H1 (cell line): ENCODE measurements at regions not wholly inside any gene's neighbourhood (a gene's known extent, or its start where the extent isn't known, plus 50 kb on each side); places are given as distances from the start of the nearest gene placed in this dataset.
"Not testable (repeated sequence)": the region's sequence is repeated elsewhere in the genome, so short reads cannot be mapped to it uniquely, and the experiment has no call there.

ENCODE experiments used
- CTCF ChIA-PET: fragments of 300-600 bp; sonication (Branson Sonifier 250); formaldehyde crosslinking; loops from one replicate; lab custom pipeline; 2021; ENCODE audit not compliant: partially characterized antibody; lab: Charles Lee
- POLR2A ChIA-PET: fragments of 300-600 bp; sonication (Branson Sonifier 250); formaldehyde crosslinking; loops from one replicate; lab custom pipeline; 2021; ENCODE audit warnings: inconsistent platforms; ENCODE audit not compliant: partially characterized antibody; lab: Charles Lee
- DNase-seq, 2 experiments: peaks; one replicate each; pipeline versions ENCODE4 v3.0.0 to v3.0.0-alpha.2; 2010 to 2022; ENCODE audit warnings: low spot score in 2 of 2, low read depth in 1 of 2, mixed read lengths in 1 of 2
- FAIRE-seq: peaks from 2 replicates; lab custom pipeline; 2011; peaks lifted over from hg19 to GRCh38; lab: Jason Lieb, UNC
- H2AFZ ChIP-seq: 2 replicates; pipeline ENCODE4 v1.8.1; 2012; ENCODE audit warnings: low read length, inconsistent platforms
- H2AK5ac ChIP-seq: 2 replicates; pipeline ENCODE4 v1.6.1; 2013; ENCODE audit warnings: low read depth, low read length
- H2BK120ac ChIP-seq: replicated peaks from 2 replicates; pipeline ENCODE3; 2013; ENCODE audit warnings: low read depth, low read length, inconsistent platforms
- H2BK12ac ChIP-seq: 2 replicates; pipeline ENCODE4 v1.6.1; 2013; ENCODE audit warnings: low read depth, low read length
- H2BK15ac ChIP-seq: 2 replicates; pipeline ENCODE4 v1.6.1; 2013; ENCODE audit warnings: low read length
- H2BK20ac ChIP-seq: 2 replicates; pipeline ENCODE4 v1.6.1; 2013; ENCODE audit warnings: low read length
- H2BK5ac ChIP-seq: 2 replicates; pipeline ENCODE4 v1.6.1; 2013; ENCODE audit warnings: low read depth, low read length
- H3K14ac ChIP-seq: 2 replicates; pipeline ENCODE4 v1.6.1; 2013; ENCODE audit warnings: inconsistent platforms; ENCODE audit not compliant: insufficient read length
- H3K18ac ChIP-seq: 2 replicates; pipeline ENCODE4 v1.6.1; 2013; ENCODE audit warnings: low read length; ENCODE audit errors: extremely low read depth
- H3K23ac ChIP-seq: 2 replicates; pipeline ENCODE4 v1.6.1; 2013; ENCODE audit warnings: inconsistent platforms; ENCODE audit not compliant: insufficient read length
- H3K23me2 ChIP-seq: 2 replicates; pipeline ENCODE4 v1.6.1; 2013; ENCODE audit warnings: low read depth, low read length
- H3K27ac ChIP-seq: 2 replicates; pipeline ENCODE4 v1.6.1; 2011; ENCODE audit warnings: low read depth, low read length, inconsistent platforms
- H3K27me3 ChIP-seq, 4 experiments: replicated peaks in 1 of 4; 1 replicate in 1 of 4; 2 replicates in 3 of 4; pipeline versions ENCODE4 v1.6.1 to v1.8.1; 2011 to 2013; ENCODE audit warnings: low read length in 3 of 4, mild to moderate bottlenecking in 3 of 4, inconsistent platforms in 2 of 4, mixed read lengths in 2 of 4, moderate library complexity in 1 of 4; ENCODE audit not compliant: control insufficient read depth in 3 of 4, insufficient read depth in 3 of 4; ENCODE audit errors: extremely low read depth in 1 of 4
- H3K36me3 ChIP-seq, 4 experiments: 2 replicates each; pipeline versions ENCODE4 v1.6.1 to v1.8.1; 2011 to 2013; ENCODE audit warnings: mild to moderate bottlenecking in 4 of 4, low read length in 3 of 4, moderate library complexity in 2 of 4, control low read depth in 1 of 4, inconsistent platforms in 1 of 4; ENCODE audit not compliant: insufficient read depth in 4 of 4, control insufficient read depth in 2 of 4
- H3K4ac ChIP-seq: replicated peaks from 2 replicates; pipeline ENCODE3; 2013; ENCODE audit warnings: low read length, low read depth, mixed read lengths, inconsistent platforms; ENCODE audit not compliant: insufficient read length
- H3K4me1 ChIP-seq, 4 experiments: replicated peaks in 1 of 4; 1 replicate in 1 of 4; 2 replicates in 3 of 4; pipeline versions ENCODE4 v1.6.1 to v1.8.1; 2011 to 2013; ENCODE audit warnings: low read length in 3 of 4, inconsistent platforms in 2 of 4, mixed read lengths in 1 of 4; ENCODE audit not compliant: insufficient read depth in 4 of 4, control insufficient read depth in 3 of 4
- H3K4me2 ChIP-seq, 2 experiments: 2 replicates each; pipeline versions ENCODE4 v1.6.1 to v1.8.1; 2011 to 2013; ENCODE audit warnings: low read depth in 2 of 2, low read length in 2 of 2, control low read depth in 1 of 2, inconsistent platforms in 1 of 2, mild to moderate bottlenecking in 1 of 2; ENCODE audit not compliant: insufficient read depth in 1 of 2
- H3K4me3 ChIP-seq, 4 experiments: fragments of 200-600, 300-600 bp in 1 of 4; sonication (generic), shearing (Covaris generic), sonication (Bioruptor Twin) in 1 of 4; 2 replicates each; pipeline versions ENCODE4 v1.5.1 to v1.8.1; 2011 to 2016; ENCODE audit warnings: low read length in 4 of 4, low read depth in 3 of 4, control low read depth in 2 of 4, inconsistent platforms in 2 of 4, mild to moderate bottlenecking in 2 of 4, mixed read lengths in 1 of 4, moderate library complexity in 1 of 4; ENCODE audit not compliant: insufficient read depth in 2 of 4; ENCODE audit errors: extremely low read depth in 1 of 4
- H3K56ac ChIP-seq: replicated peaks from 2 replicates; pipeline ENCODE3; 2013; ENCODE audit warnings: low read depth, mild to moderate bottlenecking, mixed read lengths, low read length, inconsistent platforms; ENCODE audit not compliant: insufficient read length
- H3K79me1 ChIP-seq: 2 replicates; pipeline ENCODE4 v1.6.1; 2013; ENCODE audit warnings: low read depth, low read length, control low read depth
- H3K79me2 ChIP-seq, 2 experiments: 2 replicates each; pipeline versions ENCODE4 v1.6.1 to v1.8.1; 2012 to 2013; ENCODE audit warnings: low read length in 2 of 2, mild to moderate bottlenecking in 2 of 2, inconsistent platforms in 1 of 2; ENCODE audit not compliant: insufficient read depth in 2 of 2, control insufficient read depth in 1 of 2
- H3K9ac ChIP-seq, 4 experiments: replicated peaks in 1 of 4; 1 replicate in 1 of 4; 2 replicates in 3 of 4; pipeline versions ENCODE4 v1.6.1 to v1.8.1; 2011 to 2013; ENCODE audit warnings: low read depth in 3 of 4, low read length in 3 of 4, control low read depth in 2 of 4, mild to moderate bottlenecking in 2 of 4, moderate library complexity in 2 of 4, inconsistent platforms in 1 of 4; ENCODE audit errors: extremely low read depth in 1 of 4
- H3K9me3 ChIP-seq, 2 experiments: 2 replicates each; pipeline versions ENCODE4 v1.6.1 to v1.8.1; 2012 to 2013; ENCODE audit warnings: mild to moderate bottlenecking in 2 of 2, moderate library complexity in 2 of 2, control low read depth in 1 of 2, inconsistent platforms in 1 of 2, low read depth in 1 of 2, low read length in 1 of 2, mixed read lengths in 1 of 2; ENCODE audit not compliant: insufficient read depth in 2 of 2
- H4K20me1 ChIP-seq, 2 experiments: replicated peaks in 1 of 2; 2 replicates each; pipeline versions ENCODE3 to v1.8.1; 2011 to 2013; ENCODE audit warnings: inconsistent platforms in 2 of 2, low read length in 2 of 2, mild to moderate bottlenecking in 1 of 2; ENCODE audit not compliant: insufficient read depth in 2 of 2, control insufficient read depth in 1 of 2
- H4K5ac ChIP-seq: 2 replicates; pipeline ENCODE4 v1.6.1; 2013; ENCODE audit warnings: low read length, low read depth, mixed read lengths, inconsistent platforms; ENCODE audit not compliant: insufficient read length
- H4K8ac ChIP-seq: 2 replicates; pipeline ENCODE4 v1.8.0; 2013; ENCODE audit warnings: mild to moderate bottlenecking, moderate library complexity, low read length, inconsistent platforms; ENCODE audit not compliant: insufficient read depth; ENCODE audit errors: extremely low read depth
- H4K91ac ChIP-seq: replicated peaks from 2 replicates; pipeline ENCODE3; 2013; ENCODE audit warnings: low read length, mixed read lengths, inconsistent platforms; ENCODE audit not compliant: insufficient read length
- WGBS, 2 experiments: shearing (Covaris generic) in 1 of 2; methylation state at CpG; one replicate each; pipeline versions ENCODE4 v1.1.6 to v1.1.7; 2013 to 2015; ENCODE audit warnings: low lambda C conversion rate in 2 of 2, mixed read lengths in 2 of 2, inconsistent platforms in 1 of 2, low coverage in 1 of 2, missing lambda C conversion rate in 1 of 2; ENCODE audit not compliant: insufficient replicate concordance in 2 of 2, insufficient coverage in 1 of 2, insufficient read length in 1 of 2; ENCODE audit errors: extremely low coverage in 1 of 2, missing lambda C conversion rate in 1 of 2; 5-methylcytosine and 5-hydroxymethylcytosine counted together

DNA sequence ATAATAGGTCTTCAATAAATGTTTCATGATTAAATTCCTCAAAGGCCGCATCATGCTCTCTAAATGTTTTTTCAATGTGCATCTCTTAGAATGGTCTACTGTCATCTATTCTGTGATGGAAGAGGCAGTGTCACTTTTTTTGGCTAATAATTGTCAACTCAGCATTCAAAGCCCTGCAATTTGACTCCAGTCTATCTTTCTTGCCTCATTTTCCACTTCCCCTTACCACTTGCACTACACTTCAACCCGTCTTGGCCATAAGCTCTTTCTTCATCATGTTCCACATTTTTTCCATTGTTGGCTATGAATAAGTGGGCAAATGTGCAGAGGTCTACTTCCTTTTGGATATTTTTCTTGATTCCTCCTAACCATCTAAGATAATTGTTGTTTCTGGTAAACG is 59.2 kb upstream of the POMZP3 start:
- H2AFZ ChIP-seq, H3K27ac ChIP-seq, H2BK15ac ChIP-seq, H2AK5ac ChIP-seq, H3K4me2 ChIP-seq, H3K56ac ChIP-seq, H4K20me1 ChIP-seq, H3K79me2 ChIP-seq, H2BK120ac ChIP-seq, H3K18ac ChIP-seq, H3K14ac ChIP-seq, DNase-seq, H2BK12ac ChIP-seq, H3K9ac ChIP-seq, H4K8ac ChIP-seq, H3K27me3 ChIP-seq, H3K4me3 ChIP-seq, H3K4me1 ChIP-seq, H2BK20ac ChIP-seq, H2BK5ac ChIP-seq, CTCF ChIA-PET, H3K23me2 ChIP-seq, H3K79me1 ChIP-seq, H3K23ac ChIP-seq, H4K5ac ChIP-seq, POLR2A ChIA-PET, H3K4ac ChIP-seq, H3K9me3 ChIP-seq, H3K36me3 ChIP-seq, H4K91ac ChIP-seq: not testable (repeated sequence)
- 64% methylated on average over 2 of the region's 3 CpGs; no CpG with 5 or more reads in 1 of the 2 experiments for WGBS, 2 experiments
- FAIRE-seq = peak; percentile 13

DNA sequence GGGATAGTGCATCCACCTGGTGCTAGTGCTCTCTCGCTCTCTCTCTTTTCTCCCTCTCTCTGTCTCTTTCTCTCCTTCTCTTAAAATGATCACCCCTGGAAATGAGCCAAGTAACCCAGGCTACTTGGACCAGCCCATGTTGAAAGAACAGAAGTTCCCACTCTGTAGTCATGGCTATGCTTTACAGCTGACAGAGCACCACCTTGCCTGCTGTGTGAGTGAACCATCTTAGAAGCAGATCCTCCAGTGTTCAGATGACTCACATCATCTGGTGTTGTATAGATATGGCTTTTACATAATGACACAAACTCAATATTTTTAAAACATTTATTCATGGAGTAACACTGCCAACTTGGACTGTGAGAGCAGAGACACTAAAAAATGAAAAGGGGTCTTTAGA is 57.7 kb upstream of the POMZP3 start:
- H3K36me3 ChIP-seq, H3K18ac ChIP-seq, H3K4me3 ChIP-seq, H3K9me3 ChIP-seq, H2AFZ ChIP-seq, DNase-seq, H2BK120ac ChIP-seq, H3K79me1 ChIP-seq, H4K20me1 ChIP-seq, H3K4ac ChIP-seq, H3K27me3 ChIP-seq, H2BK5ac ChIP-seq, H3K56ac ChIP-seq, POLR2A ChIA-PET, H3K23ac ChIP-seq, H3K4me1 ChIP-seq, H4K91ac ChIP-seq, H3K4me2 ChIP-seq, CTCF ChIA-PET, H3K79me2 ChIP-seq, H4K8ac ChIP-seq, H2BK12ac ChIP-seq, H3K14ac ChIP-seq, H3K27ac ChIP-seq, H3K9ac ChIP-seq, H4K5ac ChIP-seq, H2BK20ac ChIP-seq, H2BK15ac ChIP-seq, H2AK5ac ChIP-seq, H3K23me2 ChIP-seq: not testable (repeated sequence)
- peak; percentile 13 for FAIRE-seq
- 79% methylated on average over 1 of the region's 1 CpG; no CpG with 5 or more reads in 1 of the 2 experiments for WGBS, 2 experiments
